Duodenal mucosa (tissue), 2 donors: ENCODE measurements at regions not wholly inside any gene's neighbourhood (a gene's known extent, or its start where the extent isn't known, plus 50 kb on each side); places are given as distances from the start of the nearest gene placed in this dataset.

Experiments used
- H3K27ac ChIP-seq: one replicate; pipeline ENCODE4 v1.7.0; 2013; ENCODE audit warnings: low read depth, low read length
- H3K27me3 ChIP-seq, 2 donors: one replicate each; pipeline ENCODE4 v1.7.0; 2013; ENCODE audit warnings: low read length in 2 of 2, control low read depth in 1 of 2; ENCODE audit not compliant: insufficient read depth in 2 of 2, control insufficient read depth in 1 of 2
- H3K36me3 ChIP-seq, 2 donors: one replicate each; pipeline ENCODE4 v1.7.0; 2013; ENCODE audit warnings: low read length in 2 of 2, control low read depth in 1 of 2; ENCODE audit not compliant: insufficient read depth in 2 of 2, control insufficient read depth in 1 of 2
- H3K4me1 ChIP-seq, 2 donors: one replicate each; pipeline ENCODE4 v1.7.0; 2013; ENCODE audit warnings: low read length in 2 of 2, control low read depth in 1 of 2; ENCODE audit not compliant: insufficient read depth in 2 of 2, control insufficient read depth in 1 of 2
- H3K4me3 ChIP-seq, 2 donors: one replicate each; pipeline ENCODE4 v1.7.0; 2013; ENCODE audit warnings: low read length in 2 of 2, low read depth in 1 of 2
- H3K9ac ChIP-seq, 2 donors: one replicate each; pipeline ENCODE4 v1.7.0; 2013; ENCODE audit warnings: low read length in 2 of 2, low read depth in 1 of 2
- H3K9me3 ChIP-seq, 2 donors: one replicate each; pipeline ENCODE4 v1.7.0; 2013; ENCODE audit warnings: low read length in 2 of 2, control low read depth in 1 of 2; ENCODE audit not compliant: control insufficient read depth in 1 of 2

- Histone ChIP-seq H3K4me3 (no peak overlapping the region), H3K36me3 (no peaks in the 10 kb centered on the region), H3K9me3 (no peaks in the 10 kb centered on the region), H3K27ac (no peak overlapping the region), H3K4me1 (no peaks in the 10 kb centered on the region), H3K9ac (no peak overlapping the region), H3K27me3 (peaks cover 35 to 36% of the 10 kb centered on the region in 2 donors)
Measured at GRCh38 chr3:43855674-43856299, 165.0 kb downstream of the ABHD5 start.

- H3K36me3 ChIP-seq = no peaks in the 10 kb centered on the region
- no peak overlapping the region for H3K9ac ChIP-seq
- H3K4me1 ChIP-seq = no peaks in the 10 kb centered on the region
- H3K9me3 ChIP-seq = no peaks in the 10 kb centered on the region
- no peak overlapping the region for H3K4me3 ChIP-seq
- H3K27ac ChIP-seq = no peak overlapping the region
- H3K27me3 ChIP-seq = peaks cover 35 to 36% of the 10 kb centered on the region in 2 donors
Measured at GRCh38 chr3:43856351-43856750, 165.6 kb downstream of the ABHD5 start.

- Histone ChIP-seq H3K27ac (no peak overlapping the region), H3K4me3 (no peak overlapping the region), H3K36me3 (no peaks in the 10 kb centered on the region), H3K4me1 (no peaks in the 10 kb centered on the region), H3K9ac (no peak overlapping the region), H3K27me3 (peaks cover 35 to 36% of the 10 kb centered on the region in 2 donors), H3K9me3 (no peaks in the 10 kb centered on the region)
Measured at GRCh38 chr3:43856761-43857160, 166.0 kb downstream of the ABHD5 start.

DNA sequence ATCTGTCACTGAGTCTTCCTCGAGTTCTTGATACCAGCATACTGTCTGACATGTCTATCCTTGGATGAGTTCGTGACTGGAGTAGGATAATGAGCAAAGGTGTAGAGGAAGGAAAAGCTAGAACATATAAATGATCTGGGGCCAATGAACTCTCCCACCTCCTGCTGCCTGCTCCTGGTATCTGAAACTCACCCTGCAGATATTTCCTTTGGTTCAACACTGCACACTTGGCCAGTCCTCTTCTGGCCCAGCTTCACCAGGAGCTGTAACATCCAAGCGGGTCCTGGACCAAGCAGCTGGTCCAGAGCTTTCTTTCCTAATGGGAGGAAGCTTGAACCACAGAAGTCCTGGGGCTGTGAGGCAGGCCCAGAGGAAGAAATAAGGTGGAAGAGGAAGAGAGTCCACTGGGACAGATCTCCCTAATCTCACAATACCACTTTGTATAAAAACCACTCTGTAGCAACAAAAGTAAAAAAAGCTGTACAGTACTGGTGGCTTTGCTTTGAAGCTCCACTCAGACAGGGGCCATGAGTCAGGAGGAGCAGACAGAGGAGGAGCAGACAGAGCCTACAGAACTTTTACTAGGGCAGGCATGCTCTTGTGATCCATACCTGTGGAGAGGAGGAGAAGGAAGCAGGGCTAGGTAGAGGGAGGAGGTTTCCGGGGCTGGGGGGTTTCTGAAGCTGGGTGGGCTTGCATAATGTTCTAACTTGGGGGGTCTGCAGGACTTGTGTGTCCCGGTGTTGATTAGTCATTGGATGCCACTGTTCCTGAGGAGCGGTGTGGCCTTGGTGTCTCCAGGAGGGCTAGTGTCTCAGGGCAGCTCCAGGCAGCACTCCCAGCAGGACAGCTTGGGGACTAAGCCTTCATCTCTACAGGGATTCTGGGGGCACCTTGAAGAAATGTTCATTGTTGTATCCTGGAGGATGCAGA, 166.9 kb downstream of the ABHD5 start:
- Histone ChIP-seq H3K27me3 (peaks cover 31 to 32% of the 10 kb centered on the region in 2 donors), H3K36me3 (no peaks in the 10 kb centered on the region), H3K27ac (no peak overlapping the region), H3K9me3 (no peaks in the 10 kb centered on the region), H3K9ac (no peak overlapping the region), H3K4me1 (no peaks in the 10 kb centered on the region), H3K4me3 (no peak overlapping the region)

GRCh38 chr3:43858294-43858701, 167.6 kb downstream of the ABHD5 start:
- Histone ChIP-seq H3K27me3 (peaks cover 31 to 32% of the 10 kb centered on the region in 2 donors), H3K36me3 (no peaks in the 10 kb centered on the region), H3K4me3 (no peak overlapping the region), H3K9ac (no peak overlapping the region), H3K27ac (no peak overlapping the region), H3K9me3 (no peaks in the 10 kb centered on the region), H3K4me1 (no peaks in the 10 kb centered on the region)

- no peak overlapping the region for H3K27ac ChIP-seq
- peaks cover 27 to 30% of the 10 kb centered on the region in 2 donors for H3K27me3 ChIP-seq
- no peaks in the 10 kb centered on the region for H3K9me3 ChIP-seq
- H3K4me1 ChIP-seq = no peaks in the 10 kb centered on the region
- no peak overlapping the region for H3K9ac ChIP-seq
- H3K4me3 ChIP-seq = no peak overlapping the region
- H3K36me3 ChIP-seq = no peaks in the 10 kb centered on the region
Measured at GRCh38 chr3:43859766-43860165, 169.0 kb downstream of the ABHD5 start.

DNA sequence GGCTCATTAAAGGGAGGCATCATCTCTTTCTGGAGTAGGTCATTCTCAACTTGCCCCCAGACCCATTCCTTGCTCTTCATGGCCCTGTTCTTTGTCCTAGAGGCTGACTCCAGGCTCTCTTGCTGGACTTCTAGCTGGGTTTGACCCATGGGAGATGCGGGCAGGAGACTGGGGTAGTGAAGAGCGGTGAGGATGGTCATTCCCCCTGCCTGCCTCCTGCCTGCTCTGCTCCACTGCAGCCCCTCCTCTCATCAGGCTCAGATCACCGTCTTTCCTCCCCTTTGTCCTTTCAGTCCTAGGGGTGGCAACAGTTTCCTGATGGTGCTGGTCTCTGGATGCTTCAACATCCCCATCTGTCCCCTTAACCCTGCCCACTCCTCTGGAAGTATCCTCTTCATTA, 170.9 kb downstream of the ABHD5 start:
- H3K4me1 ChIP-seq = no peaks in the 10 kb centered on the region
- H3K36me3 ChIP-seq = no peaks in the 10 kb centered on the region
- no peaks in the 10 kb centered on the region for H3K9me3 ChIP-seq
- no peak overlapping the region for H3K27ac ChIP-seq
- H3K9ac ChIP-seq = no peak overlapping the region
- no peak overlapping the region for H3K4me3 ChIP-seq
- peaks cover 21 to 22% of the 10 kb centered on the region in 2 donors for H3K27me3 ChIP-seq

- no peak overlapping the region for H3K27ac ChIP-seq
- no peak overlapping the region for H3K9ac ChIP-seq
- H3K4me1 ChIP-seq = no peaks in the 10 kb centered on the region
- peaks cover 18 to 19% of the 10 kb centered on the region in 2 donors for H3K27me3 ChIP-seq
- no peak overlapping the region for H3K4me3 ChIP-seq
- no peaks in the 10 kb centered on the region for H3K9me3 ChIP-seq
- H3K36me3 ChIP-seq = no peaks in the 10 kb centered on the region
Measured at GRCh38 chr3:43862470-43862869, 171.7 kb downstream of the ABHD5 start.

GRCh38 chr3:43862992-43863805, 172.5 kb downstream of the ABHD5 start:
- Histone ChIP-seq H3K9me3 (no peaks in the 10 kb centered on the region), H3K36me3 (no peaks in the 10 kb centered on the region), H3K9ac (no peak overlapping the region), H3K4me3 (no peak overlapping the region), H3K27me3 (peaks cover 11 to 16% of the 10 kb centered on the region in 2 donors), H3K4me1 (no peaks in the 10 kb centered on the region), H3K27ac (no peak overlapping the region)
